SW 1271 (cell line): ENCODE measurements at regions not wholly inside any gene's neighbourhood (a gene's known extent, or its start where the extent isn't known, plus 50 kb on each side); places are given as distances from the start of the nearest gene placed in this dataset.

Experiments
- DNase-seq, 2 experiments: peaks; one replicate each; lab custom pipeline; 2025; lab: John Stamatoyannopoulos, UW

DNA sequence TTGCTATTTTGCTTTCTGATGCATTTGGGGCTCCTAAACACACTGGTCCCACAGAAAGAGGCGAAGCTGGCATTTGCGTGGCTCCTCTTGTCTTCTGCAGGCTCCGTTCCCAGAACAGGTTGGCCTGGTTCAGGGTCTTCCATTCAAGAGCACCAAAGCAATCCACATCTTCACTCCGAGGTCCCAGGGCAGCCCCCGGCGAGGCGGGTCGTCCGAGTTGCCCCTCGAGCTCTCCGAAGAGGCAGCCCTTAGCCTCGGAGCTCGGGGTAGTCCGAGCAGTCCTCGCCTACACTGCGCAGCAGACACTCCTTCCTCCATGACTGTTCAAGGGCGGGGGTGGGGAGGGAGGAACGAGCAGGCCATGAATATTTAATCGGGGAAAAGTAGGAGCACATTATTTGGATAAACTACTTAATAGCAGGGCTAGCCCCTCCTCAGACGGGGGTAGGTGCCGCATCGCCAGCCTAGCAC, 321.3 kb downstream of the BLID start:
- DNase-seq, result no peak

DNA sequence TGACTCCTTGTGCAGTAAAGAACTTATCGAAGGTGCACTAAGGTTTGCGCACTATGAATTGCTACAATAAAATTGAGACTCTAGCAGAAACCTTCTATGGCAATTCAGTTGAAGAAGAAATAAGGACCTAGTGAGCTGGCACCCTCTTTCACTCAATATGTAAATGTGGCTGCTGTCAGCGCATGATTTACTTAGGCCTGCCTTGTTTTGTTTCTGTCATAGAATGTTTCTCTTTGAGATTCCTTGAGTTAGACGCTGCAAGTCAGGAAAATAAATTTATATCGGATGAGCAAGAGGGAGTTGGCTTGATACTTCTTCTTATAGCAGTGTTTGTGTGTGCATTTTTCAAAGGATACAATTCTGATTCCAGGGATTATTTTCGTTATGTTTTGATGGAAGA, 322.1 kb downstream of the BLID start:
- DNase-seq, result no peak

DNA sequence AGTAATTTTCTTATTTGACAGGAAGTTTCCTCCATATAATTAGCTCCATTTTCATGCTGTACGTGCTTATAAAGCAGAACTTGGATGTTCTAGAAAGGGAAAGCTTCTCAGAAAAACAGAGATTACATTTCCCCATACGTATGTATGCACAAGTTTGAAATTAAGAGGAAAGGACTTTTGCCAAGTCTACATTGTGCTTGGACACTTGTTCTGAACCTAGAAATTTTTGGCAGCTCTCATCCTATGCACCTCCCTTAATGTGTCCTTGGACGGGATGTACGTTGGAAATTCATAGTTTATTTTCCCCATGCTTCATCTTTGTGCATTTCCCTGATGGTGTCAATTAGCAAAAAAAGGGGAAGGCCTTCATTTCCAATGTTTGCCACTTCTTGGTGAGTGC, 322.7 kb downstream of the BLID start:
- no peak for DNase-seq

DNA sequence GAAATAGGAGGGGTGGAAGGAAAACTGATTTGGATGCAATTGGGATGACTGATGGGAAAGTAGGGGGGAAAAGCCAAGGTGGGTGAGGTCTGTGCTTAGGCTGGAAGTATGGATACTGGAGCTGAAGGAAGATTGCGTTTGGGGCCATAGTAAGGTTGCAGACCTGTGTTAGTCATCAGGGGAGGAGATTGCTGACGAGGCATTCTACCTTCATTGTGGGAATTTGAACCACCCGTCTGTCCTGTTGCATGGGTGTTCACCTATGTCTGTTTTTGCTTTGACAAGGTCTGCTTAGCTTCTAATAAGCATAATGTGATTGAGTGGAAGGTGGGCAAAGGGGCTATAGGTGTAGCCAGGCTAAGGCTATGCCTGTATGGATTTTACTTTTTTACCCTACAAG, 323.8 kb downstream of the BLID start:
- no peak for DNase-seq

DNA sequence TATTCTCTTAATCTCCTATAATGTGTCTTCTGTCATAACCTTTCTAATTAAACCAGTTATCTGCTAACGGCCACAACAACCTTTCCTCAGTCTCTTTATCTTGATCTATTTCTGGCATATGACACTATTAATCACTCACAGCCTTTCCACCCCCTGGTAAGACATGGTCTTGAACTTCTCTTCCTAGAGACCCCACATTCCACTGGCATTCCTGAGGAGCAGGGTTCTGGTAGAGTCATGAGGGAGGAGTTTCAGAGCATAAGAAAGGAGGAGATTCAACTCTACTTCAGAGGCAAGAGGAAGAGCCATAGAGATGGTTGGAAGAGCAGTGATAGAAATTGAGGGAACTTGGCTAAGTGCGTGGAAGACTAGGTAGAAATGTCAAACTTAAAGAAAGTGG, 325.6 kb downstream of the BLID start:
- no peak for DNase-seq

DNA sequence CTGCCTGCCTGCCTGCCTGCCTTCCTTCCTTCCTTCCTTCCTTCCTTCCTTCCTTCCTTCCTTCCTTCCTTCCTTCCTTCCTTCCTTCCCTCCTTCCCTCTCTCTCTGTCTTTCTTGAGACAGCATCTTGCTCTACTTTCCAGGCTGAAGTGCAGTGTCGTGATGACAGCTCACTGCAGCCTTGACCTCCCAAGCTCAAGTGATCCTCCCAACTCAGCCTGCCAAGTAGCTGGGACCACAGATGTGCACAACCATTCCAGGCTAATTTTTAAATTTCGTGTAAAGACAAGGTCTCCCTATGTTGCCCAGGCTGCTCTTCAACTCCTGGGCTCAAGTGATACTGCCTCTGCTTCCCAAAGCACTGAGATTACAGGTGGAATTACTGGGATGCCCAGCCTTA, 328.2 kb upstream of the SORL1-AS1 start:
- no peak for DNase-seq

DNA sequence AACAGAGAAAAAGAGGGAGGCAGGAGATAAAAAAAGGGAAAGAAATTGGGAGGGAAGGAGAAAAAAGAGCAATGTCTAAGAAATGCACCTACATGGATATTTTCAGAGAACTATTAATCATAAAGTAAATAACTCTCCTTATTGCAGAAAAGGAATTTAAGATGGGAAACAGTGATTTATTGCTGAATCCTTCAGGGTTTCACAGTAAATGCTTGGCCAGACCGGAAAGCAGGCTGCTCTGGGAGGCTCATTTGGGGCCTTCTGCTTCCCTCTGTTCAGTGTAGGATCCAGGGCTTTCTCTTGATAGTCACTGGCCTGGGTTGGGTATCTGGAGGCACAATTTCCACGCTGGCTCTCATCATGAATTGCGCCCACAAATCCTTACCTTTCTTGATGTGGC, 324.3 kb upstream of the SORL1-AS1 start:
- no peak for DNase-seq

DNA sequence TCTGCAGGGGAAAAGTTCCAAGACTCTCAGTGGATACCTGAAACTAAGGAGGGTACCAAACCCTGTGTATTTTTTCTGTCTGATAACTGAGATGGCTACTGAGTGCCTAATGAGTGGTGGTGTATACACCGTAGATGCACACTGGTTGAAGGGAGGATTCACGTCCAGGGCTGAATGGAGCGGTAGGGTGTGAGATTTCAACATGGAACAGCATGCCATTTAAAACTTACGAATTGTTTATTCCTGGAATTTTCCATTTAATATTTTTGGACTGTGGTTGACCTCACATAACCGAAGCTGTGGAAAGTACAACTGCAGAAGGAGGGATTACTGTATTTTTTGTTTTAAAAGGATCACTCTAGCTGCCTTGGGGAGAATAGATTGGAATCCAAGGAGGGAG, 322.5 kb upstream of the SORL1-AS1 start:
- no peak for DNase-seq

DNA sequence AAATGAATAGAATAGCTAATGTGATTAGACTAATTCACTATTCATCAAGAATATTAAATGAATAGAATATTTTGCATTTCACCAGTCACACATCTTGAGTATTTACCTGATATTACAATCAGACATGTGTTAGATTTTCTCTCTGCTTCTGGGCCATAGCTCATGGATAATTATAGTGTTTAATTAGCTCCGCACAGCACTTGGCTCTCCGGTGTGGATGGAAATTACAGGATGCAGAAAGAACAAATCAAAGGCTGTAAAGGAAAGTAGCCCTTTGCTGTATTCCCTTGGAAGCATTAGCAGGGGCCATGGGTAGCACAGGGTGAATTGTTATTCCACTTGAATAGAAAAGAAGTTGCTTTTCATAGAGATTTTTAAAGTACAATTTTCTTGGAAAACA, 320.3 kb upstream of the SORL1-AS1 start:
- no peak for DNase-seq

DNA sequence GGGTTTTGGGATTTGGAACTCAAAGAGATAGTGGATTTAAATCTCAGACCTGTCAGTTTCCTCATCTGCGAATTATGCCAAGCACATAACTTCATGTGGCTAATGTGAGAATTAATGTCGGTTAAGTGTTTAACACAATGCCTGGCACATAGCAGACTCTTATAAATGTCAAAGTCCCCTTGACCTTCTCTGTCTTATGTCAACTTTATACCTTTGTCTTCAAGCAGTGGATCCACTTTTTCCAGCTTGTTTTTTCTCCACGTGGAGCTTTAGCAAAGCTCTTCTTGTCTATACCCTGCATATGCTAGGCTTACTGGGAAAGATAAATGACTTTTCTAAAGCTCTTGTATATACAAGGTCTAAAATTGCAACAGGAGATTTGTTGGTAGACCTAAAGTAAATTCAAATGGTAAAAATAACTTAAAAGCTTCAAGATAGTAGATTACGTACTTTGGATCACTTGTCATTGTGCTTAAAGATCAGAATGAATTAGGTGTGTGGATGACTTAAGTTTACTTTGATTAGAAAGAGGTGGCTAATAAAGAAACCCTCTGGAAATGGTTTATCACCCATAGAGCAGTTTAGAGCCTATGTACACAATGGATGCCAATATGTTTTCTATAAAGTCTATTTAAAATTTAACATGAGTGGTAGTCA, 318.3 kb upstream of the SORL1-AS1 start:
- no peak for DNase-seq

DNA sequence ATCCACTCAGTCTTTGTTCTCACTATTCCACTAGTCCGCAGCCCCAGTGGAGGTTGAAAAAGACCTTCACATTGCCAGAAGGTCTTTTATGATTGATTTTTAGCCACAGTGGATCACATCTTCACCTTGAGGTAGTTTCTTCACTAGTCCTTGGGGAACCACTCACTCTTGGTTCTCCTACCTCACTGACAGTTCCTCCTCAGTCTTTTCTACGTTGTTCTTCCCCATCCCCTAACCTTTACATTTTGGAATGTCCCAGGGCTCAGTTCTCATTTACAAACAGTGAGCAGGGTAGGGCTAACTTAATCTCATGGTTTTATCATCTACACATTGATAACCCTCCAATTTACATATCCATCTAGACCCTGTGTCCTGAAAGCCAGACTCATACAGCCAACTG, 316.4 kb upstream of the SORL1-AS1 start:
- no peak for DNase-seq

DNA sequence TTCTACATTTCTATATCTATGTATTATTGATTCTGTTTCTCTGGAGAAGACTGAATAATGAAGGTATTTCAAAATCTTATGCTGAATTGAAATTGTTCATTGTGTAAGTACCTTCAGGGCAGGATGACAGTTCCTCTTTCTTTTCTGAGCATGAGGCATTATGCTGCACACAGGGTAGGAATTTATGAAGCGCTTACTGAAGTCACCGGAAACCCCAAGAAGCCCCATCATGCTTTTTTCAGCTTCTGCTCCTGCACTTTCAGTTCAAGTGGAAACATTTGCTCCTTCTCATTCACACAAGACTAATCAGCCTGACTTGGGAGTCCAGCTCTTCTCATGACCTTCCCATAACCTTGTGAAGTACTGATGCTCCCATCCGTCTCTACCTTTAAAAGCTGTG, 314.7 kb upstream of the SORL1-AS1 start:
- DNase-seq, result no peak

DNA sequence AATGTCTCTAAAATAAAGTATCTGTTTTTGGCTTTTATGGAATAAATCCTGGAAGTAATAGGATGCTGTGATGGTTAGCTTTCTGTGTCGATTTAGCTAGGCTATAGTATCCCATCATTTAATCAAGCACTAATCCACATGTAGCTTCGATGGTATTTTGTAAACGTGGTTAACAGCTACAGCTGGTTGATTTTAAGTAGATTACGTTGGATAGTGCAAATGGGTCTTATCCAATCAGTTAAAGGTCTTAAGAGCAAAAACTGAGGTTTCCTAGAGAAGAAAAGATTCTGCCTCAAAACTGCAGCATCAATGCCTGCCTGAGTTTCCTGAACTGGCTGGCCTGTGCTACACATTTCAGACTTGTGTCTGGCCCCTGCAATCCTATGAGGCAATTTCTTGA, 314.2 kb upstream of the SORL1-AS1 start:
- no peak for DNase-seq

DNA sequence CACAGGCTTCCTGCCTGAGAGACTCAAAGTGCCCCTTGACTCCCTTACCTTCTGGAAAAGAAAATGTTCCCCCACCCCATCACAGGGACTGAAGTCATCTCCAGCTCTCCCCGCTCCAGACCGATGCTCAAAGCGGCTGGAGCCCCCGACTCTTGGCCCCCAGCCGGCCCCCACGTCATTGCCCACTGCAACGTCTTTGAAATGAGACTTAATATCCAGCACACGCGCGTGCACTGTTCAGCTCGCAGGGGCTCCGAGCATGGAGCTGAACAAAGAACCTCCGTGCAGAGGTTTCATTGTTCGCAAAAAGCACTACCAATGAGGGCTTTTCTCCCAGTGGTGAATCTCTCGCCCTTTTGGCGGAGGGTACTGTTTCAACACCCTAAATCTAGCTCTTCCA, 313.4 kb upstream of the SORL1-AS1 start:
- DNase-seq, result no peak

DNA sequence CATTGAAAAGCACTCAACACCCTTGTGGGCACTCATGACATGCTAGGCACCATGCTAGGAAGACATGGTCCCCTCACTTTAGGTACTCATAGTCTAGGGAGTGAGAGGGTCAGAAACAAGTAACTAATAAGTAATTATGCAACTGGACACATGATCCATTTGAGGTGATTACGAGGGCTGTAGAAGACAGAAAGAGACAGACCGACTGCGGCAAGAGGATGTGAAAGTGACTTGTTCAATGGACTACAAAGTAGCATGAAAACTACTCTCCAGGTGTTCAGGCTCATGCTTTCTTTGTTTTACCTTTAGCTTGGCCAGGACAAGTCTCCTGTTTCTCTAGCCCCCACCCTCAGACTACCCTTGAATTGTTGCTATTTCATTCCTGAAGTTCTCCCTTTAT, 310.8 kb upstream of the SORL1-AS1 start:
- DNase-seq, result no peak

DNA sequence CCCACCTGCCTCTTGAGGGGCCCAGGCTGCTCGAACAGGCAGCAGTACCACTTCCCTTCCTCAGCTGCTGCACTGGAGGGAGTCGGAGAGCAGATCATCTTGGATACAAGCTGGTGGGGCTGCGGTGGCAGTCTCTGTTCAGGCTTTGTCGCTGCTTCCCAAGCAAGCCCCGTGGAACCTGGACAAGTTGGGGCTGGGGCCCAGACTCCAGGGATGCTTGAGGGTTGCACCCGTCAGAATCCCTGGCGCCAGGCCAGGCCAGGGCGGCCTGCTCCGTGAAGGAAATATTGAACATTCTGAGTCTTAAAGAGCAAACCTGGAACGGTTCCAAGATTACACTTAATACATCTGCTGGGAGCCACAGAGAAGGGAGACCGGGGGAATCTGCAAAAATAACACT, 310.1 kb upstream of the SORL1-AS1 start:
- no peak for DNase-seq

DNA sequence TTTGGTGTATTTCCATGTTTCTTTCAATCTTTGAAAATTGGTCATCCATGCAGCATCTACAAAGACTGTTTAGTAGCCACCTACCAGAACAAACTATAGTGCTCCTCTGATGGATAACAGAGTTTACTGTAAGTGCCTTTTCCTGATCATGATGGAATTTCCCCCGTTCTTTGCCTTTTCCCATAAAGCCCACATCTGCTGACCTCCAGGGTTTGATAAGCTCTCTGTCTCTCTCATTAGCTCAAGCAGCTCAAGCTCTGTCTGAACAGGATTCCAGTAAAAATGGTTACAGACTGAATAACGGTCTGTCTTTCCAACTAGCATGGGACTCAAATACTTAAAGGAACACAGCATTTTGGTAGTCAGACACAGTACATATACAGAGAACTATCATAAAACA, 308.4 kb upstream of the SORL1-AS1 start:
- no peak for DNase-seq

DNA sequence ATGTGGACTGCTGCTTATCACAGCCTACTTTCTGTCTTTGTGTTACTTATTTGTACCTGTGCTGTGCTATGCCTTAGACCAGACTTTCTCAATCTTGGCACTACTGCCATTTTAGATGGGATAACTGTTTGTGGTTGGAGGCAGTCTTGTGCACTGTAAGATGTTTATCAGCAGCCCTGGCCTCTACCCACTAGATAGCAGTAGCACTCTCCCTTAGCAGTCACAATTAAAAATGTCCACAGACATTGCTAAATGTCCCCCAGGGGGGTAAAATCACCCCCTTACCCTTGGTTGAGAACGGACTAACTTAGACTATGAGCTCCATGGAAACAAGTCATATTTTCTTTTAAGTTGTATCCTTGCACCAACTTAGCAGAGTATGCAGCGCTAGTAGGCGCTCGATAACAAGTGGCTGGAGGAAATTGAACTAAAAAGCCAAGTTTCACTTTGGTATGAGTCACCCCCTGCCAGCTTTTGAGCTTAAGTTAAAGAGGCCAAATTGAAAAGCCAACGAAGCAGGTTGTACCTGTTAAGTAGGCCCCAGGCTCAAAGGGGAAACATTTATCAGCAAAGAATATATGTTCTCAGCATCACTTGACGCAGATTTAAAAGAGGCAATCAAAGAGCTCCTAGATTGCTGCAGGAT, 304.8 kb upstream of the SORL1-AS1 start:
- no peak for DNase-seq

DNA sequence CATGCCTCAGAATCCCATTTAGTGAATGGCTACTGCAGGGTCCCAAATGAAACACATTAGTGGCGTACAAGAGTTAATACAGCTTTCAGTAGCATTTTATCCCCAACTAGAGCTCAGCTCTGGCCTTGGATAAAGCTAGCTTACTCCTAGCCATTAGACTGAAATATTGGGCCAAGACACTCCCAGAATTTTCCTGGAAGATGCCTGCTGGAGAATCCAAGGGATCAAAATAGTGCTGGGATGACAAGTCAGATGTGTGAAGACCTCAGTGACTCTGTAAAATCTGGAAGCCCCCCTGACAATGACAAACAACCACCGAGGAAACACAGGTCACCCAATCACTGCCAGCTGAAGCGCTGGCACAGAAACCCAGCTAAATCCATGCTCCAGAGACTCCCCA, 303.1 kb upstream of the SORL1-AS1 start:
- DNase-seq, result no peak

DNA sequence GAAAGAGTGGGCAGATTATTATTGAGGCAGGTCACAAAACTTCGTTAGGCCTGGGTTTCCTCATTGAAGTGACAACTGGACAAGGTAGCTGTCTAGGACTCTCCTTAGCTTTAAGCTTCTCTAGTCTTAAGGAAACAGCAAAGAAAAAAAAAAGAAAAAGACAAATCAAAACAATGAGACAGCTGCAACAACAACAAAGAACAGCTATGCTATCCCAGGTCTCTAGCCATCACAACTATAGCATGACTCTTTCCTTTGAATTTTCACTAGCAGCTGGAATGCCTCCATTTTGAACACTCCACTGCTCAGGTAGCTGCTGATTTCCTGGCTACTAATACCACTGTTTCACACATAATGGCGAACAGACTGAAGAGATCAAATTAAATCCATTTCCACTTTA, 302.4 kb upstream of the SORL1-AS1 start:
- DNase-seq, result no peak

DNA sequence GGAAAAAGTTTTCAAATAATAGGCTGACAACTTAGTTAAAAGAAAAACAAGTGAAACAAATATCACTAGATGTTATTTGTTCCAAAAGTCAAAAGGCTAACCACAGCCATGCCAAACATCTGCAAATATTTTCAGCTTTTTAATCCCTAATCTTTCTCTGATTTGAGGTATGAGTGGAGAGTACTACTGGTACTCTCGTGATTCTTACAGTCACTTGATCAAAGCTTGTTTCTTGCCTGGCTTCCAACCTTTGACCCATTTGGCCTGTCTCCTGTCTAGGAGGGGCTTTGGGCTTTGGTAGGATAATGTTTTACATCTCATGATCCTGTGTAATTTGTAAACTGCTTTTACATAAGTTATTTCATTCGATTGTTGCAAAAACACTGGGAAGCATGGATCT, 301.8 kb upstream of the SORL1-AS1 start:
- DNase-seq, result no peak

DNA sequence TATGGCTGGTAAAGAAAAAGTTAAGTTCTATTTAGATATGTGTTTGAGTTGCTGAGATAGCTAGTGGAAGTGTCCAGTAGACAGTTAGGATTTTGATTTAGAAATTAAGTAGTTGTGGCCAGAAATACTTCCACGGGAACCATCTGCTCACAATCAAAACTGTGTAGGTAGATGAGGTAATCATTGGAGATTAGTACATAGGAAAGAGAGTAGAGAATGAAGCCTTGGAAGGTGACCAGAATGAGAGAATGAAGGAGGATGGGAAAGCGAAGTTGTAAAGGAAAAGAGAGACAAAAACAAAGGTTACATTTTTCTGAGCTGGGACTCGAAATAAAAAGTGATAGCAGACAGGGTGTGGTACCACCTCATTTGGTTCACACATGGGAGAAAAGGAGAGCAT, 296.9 kb upstream of the SORL1-AS1 start:
- DNase-seq, result no peak

DNA sequence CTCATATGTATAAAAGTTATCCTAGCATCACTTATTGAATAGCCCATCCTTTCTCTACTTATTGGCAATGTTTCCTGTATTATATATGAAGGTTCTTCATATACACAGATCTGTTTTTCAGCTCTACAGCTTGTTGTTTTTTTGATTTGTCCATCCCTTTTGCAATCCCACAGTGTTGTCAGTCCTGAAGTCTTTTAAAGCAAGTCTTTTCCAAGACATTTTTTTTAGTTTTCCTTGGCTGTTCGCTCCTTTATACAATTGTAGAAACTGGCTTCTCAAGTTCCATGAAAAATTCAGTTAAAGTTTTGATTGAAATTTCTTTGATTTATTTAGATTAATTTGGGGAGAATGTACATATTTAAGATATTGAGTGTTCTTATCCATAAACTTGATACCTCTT, 295.3 kb upstream of the SORL1-AS1 start:
- DNase-seq, result no peak

DNA sequence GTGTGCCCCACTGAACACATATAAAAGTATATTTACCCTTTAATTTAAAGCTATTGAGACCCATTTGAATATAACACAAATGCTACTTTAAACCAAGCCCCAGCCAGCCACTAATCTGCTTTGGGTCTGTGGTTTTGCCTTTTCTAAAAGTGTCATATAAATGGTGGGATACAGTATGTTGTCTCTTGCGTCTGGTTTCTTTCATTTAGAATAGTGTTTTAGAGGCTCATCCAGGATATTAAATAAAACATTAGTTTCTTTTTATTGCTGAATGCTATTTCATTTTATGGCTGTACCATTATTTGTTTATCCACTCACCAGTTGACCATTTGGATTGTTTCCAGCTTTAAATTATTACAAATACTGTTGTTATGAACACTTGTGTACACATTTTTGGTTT, 290.5 kb upstream of the SORL1-AS1 start:
- DNase-seq, result no peak
